Neural progenitor cell (in vitro differentiated cells): ENCODE measurements at regions not wholly inside any gene's neighbourhood (a gene's known extent, or its start where the extent isn't known, plus 50 kb on each side); places are given as distances from the start of the nearest gene placed in this dataset.

Experiments used
- DNase-seq: peaks from one replicate; pipeline ENCODE4 v3.0.0-alpha.2; 2016; ENCODE audit warnings: low spot score
- H2AFZ ChIP-seq: fragments of 200-600 bp; sonication (generic); replicated peaks from 2 replicates; pipeline ENCODE4 v1.6.1; 2016; ENCODE audit warnings: antibody characterized with exemption
- H3F3A ChIP-seq: fragments of 200-600 bp; sonication (generic); 2 replicates; pipeline ENCODE4 v1.6.1; 2016; ENCODE audit warnings: antibody characterized with exemption, low read depth
- H3K27ac ChIP-seq: fragments of 200-600 bp; sonication (generic); 2 replicates; pipeline ENCODE4 v1.5.1; 2016; ENCODE audit warnings: mild to moderate bottlenecking
- H3K27me3 ChIP-seq: fragments of 200-600 bp; sonication (generic); 2 replicates; pipeline ENCODE4 v1.6.1; 2016; ENCODE audit warnings: mild to moderate bottlenecking, moderate library complexity
- H3K36me3 ChIP-seq: fragments of 200-600 bp; sonication (generic); 2 replicates; pipeline ENCODE4 v1.5.1; 2016
- H3K4me1 ChIP-seq: fragments of 200-600 bp; sonication (generic); 2 replicates; pipeline ENCODE4 v1.6.1; 2016; ENCODE audit warnings: mixed run types
- H3K4me2 ChIP-seq: fragments of 200-600 bp; sonication (generic); 2 replicates; pipeline ENCODE4 v1.6.1; 2016
- H3K4me3 ChIP-seq: fragments of 200-600 bp; sonication (generic); 2 replicates; pipeline ENCODE4 v1.5.1; 2016
- H3K79me2 ChIP-seq: fragments of 200-600 bp; sonication (generic); 2 replicates; pipeline ENCODE4 v1.6.1; 2016; ENCODE audit warnings: low read depth
- H3K9ac ChIP-seq: fragments of 200-600 bp; sonication (generic); 2 replicates; pipeline ENCODE4 v1.6.1; 2016
- H3K9me3 ChIP-seq: fragments of 200-600 bp; sonication (generic); 2 replicates; pipeline ENCODE4 v1.5.1; 2016; ENCODE audit warnings: low read depth
- H4K20me1 ChIP-seq: fragments of 200-600 bp; sonication (generic); 2 replicates; pipeline ENCODE4 v1.6.1; 2016; ENCODE audit warnings: low read depth
- H3K27ac Mint-ChIP-seq: 3 replicates; pipeline ENCODE4 v1.8.0; 2021; ENCODE audit warnings: mixed read lengths
- H3K27me3 Mint-ChIP-seq: 2 replicates; pipeline ENCODE4 v1.8.0; 2022; ENCODE audit warnings: low read depth, mild to moderate bottlenecking, inconsistent platforms, moderate library complexity, mixed read lengths; ENCODE audit not compliant: insufficient read depth
- H3K36me3 Mint-ChIP-seq: 3 replicates; pipeline ENCODE4 v1.8.0; 2021; ENCODE audit warnings: mixed read lengths
- H3K4me1 Mint-ChIP-seq: 3 replicates; pipeline ENCODE4 v1.8.0; 2021; ENCODE audit warnings: mixed read lengths
- H3K4me3 Mint-ChIP-seq: 3 replicates; pipeline ENCODE4 v1.8.0; 2021; ENCODE audit warnings: mild to moderate bottlenecking, moderate library complexity, mixed read lengths
- H3K9me3 Mint-ChIP-seq: 3 replicates; pipeline ENCODE4 v1.8.0; 2020; ENCODE audit warnings: mixed read lengths
- CTCF ChIP-seq: fragments of 200-600 bp; sonication (generic); IDR thresholded peaks from 2 replicates; pipeline ENCODE4 v1.5.1; 2017; ENCODE audit warnings: antibody characterized with exemption, mild to moderate bottlenecking
- EZH2 ChIP-seq: fragments of 200-600 bp; sonication (generic); IDR thresholded peaks from 2 replicates; pipeline ENCODE4 v1.6.1; 2017; ENCODE audit warnings: antibody characterized with exemption, mild to moderate bottlenecking, moderate library complexity
- EZH2phosphoT487 ChIP-seq: fragments of 200-600 bp; sonication (generic); IDR thresholded peaks from 2 replicates; pipeline ENCODE4 v1.6.1; 2017; ENCODE audit warnings: antibody characterized with exemption

DNA sequence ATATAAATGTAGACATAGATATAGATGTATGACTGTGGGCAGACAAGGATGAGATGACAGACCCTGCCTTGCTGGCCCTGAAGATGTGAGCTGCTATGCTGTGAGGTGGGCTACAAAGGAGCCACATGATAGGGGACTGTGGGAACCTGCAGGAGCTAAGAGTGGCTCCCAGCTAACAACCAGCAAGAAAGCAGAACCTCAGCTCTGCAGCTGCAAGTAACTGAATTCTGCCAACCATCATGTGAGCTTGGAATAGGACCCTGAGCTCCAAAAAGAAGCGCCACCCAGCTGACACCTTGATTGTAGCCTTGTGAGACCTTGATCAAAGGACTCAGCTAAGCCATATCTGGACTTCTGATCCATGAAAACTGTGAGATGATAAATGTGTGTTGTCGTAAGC lies 123.3 kb upstream of the GRM7 start:
- no peak overlapping the region for H3K4me2 ChIP-seq
- no peaks in the 10 kb centered on the region for H3K9me3 ChIP-seq
- no peak overlapping the region for H3K4me3 ChIP-seq
- no peaks in the 10 kb centered on the region for H3K36me3 ChIP-seq
- no peak overlapping the region for H3K4me3 Mint-ChIP-seq
- no peak overlapping the region for H3K27ac Mint-ChIP-seq
- H2AFZ ChIP-seq = no peak overlapping the region
- H3K4me1 Mint-ChIP-seq = peaks cover 6% of the 10 kb centered on the region
- H3K9ac ChIP-seq = no peak overlapping the region
- no peaks in the 10 kb centered on the region for H3K9me3 Mint-ChIP-seq
- no peaks in the 10 kb centered on the region for H3K79me2 ChIP-seq
- no peaks in the 10 kb centered on the region for H3K27me3 ChIP-seq
- no peaks in the 10 kb centered on the region for H3K27me3 Mint-ChIP-seq
- DNase-seq = no peak
- H3K4me1 ChIP-seq = peaks cover 20% of the 10 kb centered on the region
- H3F3A ChIP-seq = peaks cover 11% of the 10 kb centered on the region
- H3K36me3 Mint-ChIP-seq = no peaks in the 10 kb centered on the region
- no peaks in the 10 kb centered on the region for H4K20me1 ChIP-seq
- TF ChIP-seq EZH2phosphoT487 (no peak), CTCF (no peak), EZH2 (no peak)
- no peak overlapping the region for H3K27ac ChIP-seq

GRCh38 chr3:6739288-6739687 lies 121.6 kb upstream of the GRM7 start:
- peak overlapping the region; percentile 11 for H3K4me3 ChIP-seq
- H3F3A ChIP-seq = peaks cover 11% of the 10 kb centered on the region
- Mint-ChIP-seq H3K9me3 (no peaks in the 10 kb centered on the region), H3K36me3 (no peaks in the 10 kb centered on the region), H3K27ac (no peak overlapping the region), H3K4me1 (peaks cover 6% of the 10 kb centered on the region), H3K27me3 (no peaks in the 10 kb centered on the region), H3K4me3 (no peak overlapping the region)
- H3K4me2 ChIP-seq = peak overlapping the region; percentile 68
- peak; percentile 56 for DNase-seq
- no peaks in the 10 kb centered on the region for H3K9me3 ChIP-seq
- H2AFZ ChIP-seq = no peak overlapping the region
- no peaks in the 10 kb centered on the region for H3K36me3 ChIP-seq
- TF ChIP-seq EZH2 (no peak), CTCF (no peak), EZH2phosphoT487 (no peak)
- H3K4me1 ChIP-seq = peaks cover 20% of the 10 kb centered on the region
- no peak overlapping the region for H3K9ac ChIP-seq
- no peaks in the 10 kb centered on the region for H3K79me2 ChIP-seq
- H3K27me3 ChIP-seq = no peaks in the 10 kb centered on the region
- no peaks in the 10 kb centered on the region for H4K20me1 ChIP-seq
- H3K27ac ChIP-seq = peak overlapping the region; percentile 59

DNA sequence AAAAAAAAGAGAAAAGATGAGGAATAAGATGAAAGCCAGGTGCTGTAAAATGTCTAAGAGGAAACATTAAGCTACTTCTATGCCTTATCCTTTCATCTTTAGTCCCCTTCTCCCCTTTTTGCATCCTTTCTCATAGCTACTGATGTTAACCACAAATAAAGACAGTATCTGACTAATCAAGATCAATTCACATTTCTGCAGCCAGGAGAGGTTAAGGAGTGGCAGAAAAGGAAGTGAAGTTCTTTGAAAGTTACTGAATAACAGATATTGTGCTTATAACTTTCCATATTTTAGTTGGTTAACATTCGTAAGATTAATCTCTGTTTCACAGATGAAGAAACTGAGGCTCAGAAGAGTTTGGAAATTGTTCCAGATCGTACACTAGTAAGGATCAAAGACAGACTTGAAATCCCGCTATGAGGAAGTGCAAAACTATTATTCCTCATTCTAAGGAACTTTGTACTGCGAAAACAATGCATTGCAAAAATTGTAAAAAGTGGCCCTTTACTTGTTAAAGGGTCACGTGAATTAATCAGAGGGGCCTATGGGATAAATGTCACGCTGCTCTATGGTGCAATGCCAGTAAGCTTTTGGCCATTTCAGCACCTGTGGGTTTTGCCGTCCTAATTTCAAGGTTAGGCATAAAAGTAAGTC lies 117.7 kb upstream of the GRM7 start:
- Mint-ChIP-seq H3K27ac (no peak overlapping the region), H3K4me3 (no peak overlapping the region), H3K4me1 (peaks cover 6% of the 10 kb centered on the region), H3K36me3 (no peaks in the 10 kb centered on the region), H3K27me3 (no peaks in the 10 kb centered on the region), H3K9me3 (no peaks in the 10 kb centered on the region)
- Histone ChIP-seq H3F3A (peaks cover 11% of the 10 kb centered on the region), H3K9me3 (no peaks in the 10 kb centered on the region), H2AFZ (no peak overlapping the region), H3K27ac (no peak overlapping the region), H3K27me3 (no peaks in the 10 kb centered on the region), H3K9ac (no peak overlapping the region), H3K36me3 (no peaks in the 10 kb centered on the region), H3K79me2 (no peaks in the 10 kb centered on the region), H4K20me1 (no peaks in the 10 kb centered on the region), H3K4me3 (no peak overlapping the region), H3K4me1 (peaks cover 20% of the 10 kb centered on the region), H3K4me2 (no peak overlapping the region)
- no peak for TF ChIP-seq EZH2phosphoT487
- no peak for DNase-seq

- H3F3A ChIP-seq = no peaks in the 10 kb centered on the region
- H3K9me3 Mint-ChIP-seq = no peaks in the 10 kb centered on the region
- H3K4me3 ChIP-seq = no peak overlapping the region
- no peak overlapping the region for H3K27ac ChIP-seq
- H3K4me1 ChIP-seq = no peaks in the 10 kb centered on the region
- no peaks in the 10 kb centered on the region for H3K79me2 ChIP-seq
- no peak overlapping the region for H3K4me2 ChIP-seq
- no peaks in the 10 kb centered on the region for H3K36me3 Mint-ChIP-seq
- H3K27me3 ChIP-seq = no peaks in the 10 kb centered on the region
- no peak overlapping the region for H3K9ac ChIP-seq
- no peak for DNase-seq
- no peaks in the 10 kb centered on the region for H3K9me3 ChIP-seq
- H2AFZ ChIP-seq = no peak overlapping the region
- no peak overlapping the region for H3K4me3 Mint-ChIP-seq
- no peaks in the 10 kb centered on the region for H3K4me1 Mint-ChIP-seq
- H3K27me3 Mint-ChIP-seq = no peaks in the 10 kb centered on the region
- no peak overlapping the region for H3K27ac Mint-ChIP-seq
- TF ChIP-seq EZH2 (no peak), EZH2phosphoT487 (no peak), CTCF (no peak)
- H4K20me1 ChIP-seq = no peaks in the 10 kb centered on the region
- no peaks in the 10 kb centered on the region for H3K36me3 ChIP-seq
Observed at GRCh38 chr3:6746443-6746842, 114.5 kb upstream of the GRM7 start.
